H1 (cell line): ENCODE measurements at regions not wholly inside any gene's neighbourhood (a gene's known extent, or its start where the extent isn't known, plus 50 kb on each side); places are given as distances from the start of the nearest gene placed in this dataset.

Experiments
- CTCF ChIA-PET: fragments of 300-600 bp; sonication (Branson Sonifier 250); formaldehyde crosslinking; loops from one replicate; lab custom pipeline; 2021; ENCODE audit not compliant: partially characterized antibody; lab: Charles Lee
- POLR2A ChIA-PET: fragments of 300-600 bp; sonication (Branson Sonifier 250); formaldehyde crosslinking; loops from one replicate; lab custom pipeline; 2021; ENCODE audit warnings: inconsistent platforms; ENCODE audit not compliant: partially characterized antibody; lab: Charles Lee
- DNase-seq, 2 experiments: peaks; one replicate each; pipeline versions ENCODE4 v3.0.0 to v3.0.0-alpha.2; 2010 to 2022; ENCODE audit warnings: low spot score in 2 of 2, low read depth in 1 of 2, mixed read lengths in 1 of 2
- FAIRE-seq: peaks from 2 replicates; lab custom pipeline; 2011; peaks lifted over from hg19 to GRCh38; lab: Jason Lieb, UNC
- H2AFZ ChIP-seq: 2 replicates; pipeline ENCODE4 v1.8.1; 2012; ENCODE audit warnings: low read length, inconsistent platforms
- H2AK5ac ChIP-seq: 2 replicates; pipeline ENCODE4 v1.6.1; 2013; ENCODE audit warnings: low read depth, low read length
- H2BK120ac ChIP-seq: replicated peaks from 2 replicates; pipeline ENCODE3; 2013; ENCODE audit warnings: low read depth, low read length, inconsistent platforms
- H2BK12ac ChIP-seq: 2 replicates; pipeline ENCODE4 v1.6.1; 2013; ENCODE audit warnings: low read depth, low read length
- H2BK15ac ChIP-seq: 2 replicates; pipeline ENCODE4 v1.6.1; 2013; ENCODE audit warnings: low read length
- H2BK20ac ChIP-seq: 2 replicates; pipeline ENCODE4 v1.6.1; 2013; ENCODE audit warnings: low read length
- H2BK5ac ChIP-seq: 2 replicates; pipeline ENCODE4 v1.6.1; 2013; ENCODE audit warnings: low read depth, low read length
- H3K14ac ChIP-seq: 2 replicates; pipeline ENCODE4 v1.6.1; 2013; ENCODE audit warnings: inconsistent platforms; ENCODE audit not compliant: insufficient read length
- H3K18ac ChIP-seq: 2 replicates; pipeline ENCODE4 v1.6.1; 2013; ENCODE audit warnings: low read length; ENCODE audit errors: extremely low read depth
- H3K23ac ChIP-seq: 2 replicates; pipeline ENCODE4 v1.6.1; 2013; ENCODE audit warnings: inconsistent platforms; ENCODE audit not compliant: insufficient read length
- H3K23me2 ChIP-seq: 2 replicates; pipeline ENCODE4 v1.6.1; 2013; ENCODE audit warnings: low read depth, low read length
- H3K27ac ChIP-seq: 2 replicates; pipeline ENCODE4 v1.6.1; 2011; ENCODE audit warnings: low read depth, low read length, inconsistent platforms
- H3K27me3 ChIP-seq, 4 experiments: replicated peaks in 1 of 4; 1 replicate in 1 of 4; 2 replicates in 3 of 4; pipeline versions ENCODE4 v1.6.1 to v1.8.1; 2011 to 2013; ENCODE audit warnings: low read length in 3 of 4, mild to moderate bottlenecking in 3 of 4, inconsistent platforms in 2 of 4, mixed read lengths in 2 of 4, moderate library complexity in 1 of 4; ENCODE audit not compliant: control insufficient read depth in 3 of 4, insufficient read depth in 3 of 4; ENCODE audit errors: extremely low read depth in 1 of 4
- H3K36me3 ChIP-seq, 4 experiments: 2 replicates each; pipeline versions ENCODE4 v1.6.1 to v1.8.1; 2011 to 2013; ENCODE audit warnings: mild to moderate bottlenecking in 4 of 4, low read length in 3 of 4, moderate library complexity in 2 of 4, control low read depth in 1 of 4, inconsistent platforms in 1 of 4; ENCODE audit not compliant: insufficient read depth in 4 of 4, control insufficient read depth in 2 of 4
- H3K4ac ChIP-seq: replicated peaks from 2 replicates; pipeline ENCODE3; 2013; ENCODE audit warnings: low read length, low read depth, mixed read lengths, inconsistent platforms; ENCODE audit not compliant: insufficient read length
- H3K4me1 ChIP-seq, 4 experiments: replicated peaks in 1 of 4; 1 replicate in 1 of 4; 2 replicates in 3 of 4; pipeline versions ENCODE4 v1.6.1 to v1.8.1; 2011 to 2013; ENCODE audit warnings: low read length in 3 of 4, inconsistent platforms in 2 of 4, mixed read lengths in 1 of 4; ENCODE audit not compliant: insufficient read depth in 4 of 4, control insufficient read depth in 3 of 4
- H3K4me2 ChIP-seq, 2 experiments: 2 replicates each; pipeline versions ENCODE4 v1.6.1 to v1.8.1; 2011 to 2013; ENCODE audit warnings: low read depth in 2 of 2, low read length in 2 of 2, control low read depth in 1 of 2, inconsistent platforms in 1 of 2, mild to moderate bottlenecking in 1 of 2; ENCODE audit not compliant: insufficient read depth in 1 of 2
- H3K4me3 ChIP-seq, 4 experiments: fragments of 200-600, 300-600 bp in 1 of 4; sonication (generic), shearing (Covaris generic), sonication (Bioruptor Twin) in 1 of 4; 2 replicates each; pipeline versions ENCODE4 v1.5.1 to v1.8.1; 2011 to 2016; ENCODE audit warnings: low read length in 4 of 4, low read depth in 3 of 4, control low read depth in 2 of 4, inconsistent platforms in 2 of 4, mild to moderate bottlenecking in 2 of 4, mixed read lengths in 1 of 4, moderate library complexity in 1 of 4; ENCODE audit not compliant: insufficient read depth in 2 of 4; ENCODE audit errors: extremely low read depth in 1 of 4
- H3K56ac ChIP-seq: replicated peaks from 2 replicates; pipeline ENCODE3; 2013; ENCODE audit warnings: low read depth, mild to moderate bottlenecking, mixed read lengths, low read length, inconsistent platforms; ENCODE audit not compliant: insufficient read length
- H3K79me1 ChIP-seq: 2 replicates; pipeline ENCODE4 v1.6.1; 2013; ENCODE audit warnings: low read depth, low read length, control low read depth
- H3K79me2 ChIP-seq, 2 experiments: 2 replicates each; pipeline versions ENCODE4 v1.6.1 to v1.8.1; 2012 to 2013; ENCODE audit warnings: low read length in 2 of 2, mild to moderate bottlenecking in 2 of 2, inconsistent platforms in 1 of 2; ENCODE audit not compliant: insufficient read depth in 2 of 2, control insufficient read depth in 1 of 2
- H3K9ac ChIP-seq, 4 experiments: replicated peaks in 1 of 4; 1 replicate in 1 of 4; 2 replicates in 3 of 4; pipeline versions ENCODE4 v1.6.1 to v1.8.1; 2011 to 2013; ENCODE audit warnings: low read depth in 3 of 4, low read length in 3 of 4, control low read depth in 2 of 4, mild to moderate bottlenecking in 2 of 4, moderate library complexity in 2 of 4, inconsistent platforms in 1 of 4; ENCODE audit errors: extremely low read depth in 1 of 4
- H3K9me3 ChIP-seq, 2 experiments: 2 replicates each; pipeline versions ENCODE4 v1.6.1 to v1.8.1; 2012 to 2013; ENCODE audit warnings: mild to moderate bottlenecking in 2 of 2, moderate library complexity in 2 of 2, control low read depth in 1 of 2, inconsistent platforms in 1 of 2, low read depth in 1 of 2, low read length in 1 of 2, mixed read lengths in 1 of 2; ENCODE audit not compliant: insufficient read depth in 2 of 2
- H4K20me1 ChIP-seq, 2 experiments: replicated peaks in 1 of 2; 2 replicates each; pipeline versions ENCODE3 to v1.8.1; 2011 to 2013; ENCODE audit warnings: inconsistent platforms in 2 of 2, low read length in 2 of 2, mild to moderate bottlenecking in 1 of 2; ENCODE audit not compliant: insufficient read depth in 2 of 2, control insufficient read depth in 1 of 2
- H4K5ac ChIP-seq: 2 replicates; pipeline ENCODE4 v1.6.1; 2013; ENCODE audit warnings: low read length, low read depth, mixed read lengths, inconsistent platforms; ENCODE audit not compliant: insufficient read length
- H4K8ac ChIP-seq: 2 replicates; pipeline ENCODE4 v1.8.0; 2013; ENCODE audit warnings: mild to moderate bottlenecking, moderate library complexity, low read length, inconsistent platforms; ENCODE audit not compliant: insufficient read depth; ENCODE audit errors: extremely low read depth
- H4K91ac ChIP-seq: replicated peaks from 2 replicates; pipeline ENCODE3; 2013; ENCODE audit warnings: low read length, mixed read lengths, inconsistent platforms; ENCODE audit not compliant: insufficient read length
- BRCA1 ChIP-seq: IDR thresholded peaks from 2 replicates; pipeline ENCODE4 v1.6.1; 2012; ENCODE audit warnings: low read depth, low read length, improper control_type of control experiment
- CBX8 ChIP-seq: fragments of 300-800, 300-1000 bp; sonication (generic); IDR thresholded peaks from 2 replicates; pipeline ENCODE4 v1.7.1; 2016; ENCODE audit warnings: low read depth, low read length, borderline replicate concordance
- HDAC2 ChIP-seq, 2 experiments: fragments of 300-600 bp in 1 of 2; sonication (generic) in 1 of 2; IDR thresholded peaks; 2 replicates each; pipeline ENCODE4 v1.6.1; 2011 to 2012; ENCODE audit warnings: low read depth in 2 of 2, low read length in 2 of 2, mild to moderate bottlenecking in 2 of 2, moderate library complexity in 2 of 2, borderline replicate concordance in 1 of 2, inconsistent platforms in 1 of 2
- NRF1 ChIP-seq: IDR thresholded peaks from 2 replicates; pipeline ENCODE4 v1.6.1; 2011; ENCODE audit warnings: mild to moderate bottlenecking, low read depth, low read length, improper control_type of control experiment
- SAP30 ChIP-seq: fragments of 300-600 bp; sonication (generic); IDR thresholded peaks from 2 replicates; pipeline ENCODE4 v1.7.1; 2012; ENCODE audit warnings: low read length, moderate library complexity, mild to moderate bottlenecking, inconsistent platforms; ENCODE audit not compliant: insufficient read depth, insufficient replicate concordance
- SP2 ChIP-seq: IDR thresholded peaks from 2 replicates; pipeline ENCODE4 v1.6.1; 2012; ENCODE audit warnings: mild to moderate bottlenecking, low read length, inconsistent platforms
- SP4 ChIP-seq: IDR thresholded peaks from 2 replicates; pipeline ENCODE4 v1.6.1; 2012; ENCODE audit warnings: low read length, inconsistent platforms
- WGBS, 2 experiments: shearing (Covaris generic) in 1 of 2; methylation state at CpG; one replicate each; pipeline versions ENCODE4 v1.1.6 to v1.1.7; 2013 to 2015; ENCODE audit warnings: low lambda C conversion rate in 2 of 2, mixed read lengths in 2 of 2, inconsistent platforms in 1 of 2, low coverage in 1 of 2, missing lambda C conversion rate in 1 of 2; ENCODE audit not compliant: insufficient replicate concordance in 2 of 2, insufficient coverage in 1 of 2, insufficient read length in 1 of 2; ENCODE audit errors: extremely low coverage in 1 of 2, missing lambda C conversion rate in 1 of 2; 5-methylcytosine and 5-hydroxymethylcytosine counted together

DNA sequence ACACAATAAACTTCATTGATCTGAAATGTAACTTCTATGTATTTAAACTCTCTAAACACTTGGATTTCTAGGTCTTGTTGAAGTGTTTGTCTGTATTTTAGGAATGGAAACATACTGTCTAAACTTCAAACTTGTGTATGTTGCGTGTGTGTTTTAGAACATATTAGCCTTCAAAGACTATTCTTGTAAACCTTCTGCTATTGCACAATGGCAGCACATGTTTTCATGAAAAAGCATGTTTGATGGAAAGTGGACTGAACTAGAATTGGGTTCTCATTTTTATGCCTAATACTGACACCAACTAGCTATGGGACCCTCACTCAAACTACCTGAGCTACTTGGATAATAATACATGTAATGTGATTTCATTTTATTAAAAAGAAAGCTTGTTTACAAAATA, 592.6 kb downstream of the IPMK start:
- H3K4me3 ChIP-seq = no peak overlapping the region
- no peaks in the 10 kb centered on the region for H3K9me3 ChIP-seq
- H3K23me2 ChIP-seq = no peaks in the 10 kb centered on the region
- H2BK12ac ChIP-seq = no peak overlapping the region
- H4K8ac ChIP-seq = no peak overlapping the region
- no peak overlapping the region for H3K27ac ChIP-seq
- no peak overlapping the region for H3K4me2 ChIP-seq
- H3K4me1 ChIP-seq = no peaks in the 10 kb centered on the region
- no peak for DNase-seq
- H4K5ac ChIP-seq = no peak overlapping the region
- WGBS, 2 experiments = 35% methylated on average over 1 of the region's 1 CpG; no CpG with 5 or more reads in 1 of the 2 experiments
- H2BK5ac ChIP-seq = no peak overlapping the region
- TF ChIP-seq HDAC2 (IDR thresholded peaks at IDR 0.05; ENCODE audit: borderline replicate concordance in 1 of 2, low read depth in 2 of 2, low read length in 2 of 2) (no peak), SP2 (no peak), CBX8 (no peak), SAP30 (no peak), SP4 (no peak), NRF1 (no peak), BRCA1 (no peak)
- TF ChIP-seq, all 59 proteins: peak for 0
- Histone ChIP-seq H2AK5ac (no peak overlapping the region), H3K79me2 (no peaks in the 10 kb centered on the region), H3K79me1 (no peaks in the 10 kb centered on the region), H2BK20ac (no peak overlapping the region), H3K14ac (no peak overlapping the region), H3K56ac (no peak overlapping the region), H3K23ac (no peak overlapping the region), H2AFZ (no peak overlapping the region), H3K4ac (no peak overlapping the region), H2BK15ac (no peak overlapping the region), H4K91ac (no peak overlapping the region), H3K27me3 (no peaks in the 10 kb centered on the region), H3K36me3 (no peaks in the 10 kb centered on the region), H3K9ac (no peak overlapping the region), H3K18ac (no peak overlapping the region), H4K20me1 (no peaks in the 10 kb centered on the region), H2BK120ac (no peak overlapping the region)
- ChIA-PET POLR2A (no interaction called here), CTCF (interaction anchor here (1.2 kb wide), 1 partner anchor 95 kb away, joined by 3 read pairs; no protein-coding TSS in a partner anchor)
- no peak for FAIRE-seq
